ENCODE measurements at regions not wholly inside any gene's neighbourhood (a gene's known extent, or its start where the extent isn't known, plus 50 kb on each side); places are given as distances from the start of the nearest gene placed in this dataset.

GRCh38 chr6:139940741-139941729, 566.6 kb upstream of the CITED2 start:
- H4K20me1 ChIP-seq (ENCODE audit: insufficient read depth): no peaks in the 10 kb centered on the region

DNA sequence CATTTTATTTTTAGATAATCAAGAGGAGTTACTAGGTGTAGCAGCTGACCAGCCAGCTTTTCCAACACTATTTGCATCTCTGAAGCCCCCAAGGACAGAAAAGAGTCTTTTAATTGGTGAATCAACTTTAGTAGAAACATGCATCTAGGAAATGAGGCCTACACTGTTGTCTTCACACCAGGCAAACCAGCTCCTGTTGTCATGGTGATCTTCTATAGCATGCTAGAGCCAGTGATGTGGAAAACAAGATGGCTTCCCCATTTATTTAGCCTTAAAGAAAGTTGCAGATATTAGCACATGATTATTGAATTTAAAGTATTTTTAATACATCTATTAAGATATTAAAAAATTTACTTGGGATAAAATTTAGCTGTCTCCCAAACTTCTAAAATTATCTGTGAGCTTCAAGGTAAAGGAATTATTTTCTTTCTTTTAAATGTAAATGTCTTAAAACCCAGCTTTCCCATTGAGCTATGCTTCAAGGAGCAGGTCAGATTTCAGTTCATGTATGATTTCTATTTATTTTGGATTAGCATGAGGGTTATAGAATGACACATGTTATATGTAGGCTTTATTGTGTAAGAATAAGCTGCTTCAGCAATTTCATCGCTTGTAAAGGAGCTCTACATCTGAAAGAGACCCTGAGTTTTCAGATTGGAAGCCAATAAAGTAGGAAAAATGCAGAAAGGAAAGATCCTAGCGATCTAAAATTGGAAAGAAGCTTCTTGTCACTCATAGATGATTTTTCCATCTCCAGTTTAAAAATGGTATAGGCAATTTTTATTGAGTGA, 564.9 kb upstream of the CITED2 start:
- Histone ChIP-seq H3F3A (ENCODE audit: insufficient read depth, low read depth) (no peaks in the 10 kb centered on the region), H3K9me3 (ENCODE audit: insufficient read depth, low read depth) (0 out of 2 replicates have a peak, but pooled peaks cover 6% of the 10 kb centered on the region), H2AFZ (no peak overlapping the region), H3K27ac (no peak overlapping the region), H3K79me2 (ENCODE audit: low read depth) (no peaks in the 10 kb centered on the region), H3K4me2 (no peak overlapping the region), H3K27me3 (ENCODE audit: insufficient read depth, low read depth) (no peaks in the 10 kb centered on the region), H3K36me3 (ENCODE audit: low read depth) (no peaks in the 10 kb centered on the region; the same call in 1 of the 2 replicates), H4K20me1 (ENCODE audit: insufficient read depth) (no peaks in the 10 kb centered on the region), H3K4me3 (no peak overlapping the region), H3K9me2 (ENCODE audit: insufficient read depth) (no peaks in the 10 kb centered on the region), H3K4me1 (replicated peaks; ENCODE audit: insufficient read depth) (peaks cover 14% of the 10 kb centered on the region)
- no TSS peak for BruUV-seq (replicated peaks)
- intact Hi-C loops (cut with micrococcal nuclease; ENCODE audit: unreplicated experiment): no loop called here
- ChIA-PET CTCF (no interaction called here), POLR2A (ENCODE audit: unreplicated experiment) (interaction anchor here (0.7 kb wide), 1 partner anchor 1492 kb away, joined by 4 read pairs; no protein-coding TSS in a partner anchor)
- TF ChIP-seq CTCF (conservative IDR thresholded peaks at IDR 0.05): no peak
- TF ChIP-seq EZH2 (IDR thresholded peaks at IDR 0.05; ENCODE audit: low read depth): no peak
- no peak for DNase-seq

More at GRCh38 chr6:139940741-139941729, 566.6 kb upstream of the CITED2 start:
- no peak for TF ChIP-seq EZH2 (IDR thresholded peaks at IDR 0.05; ENCODE audit: low read depth)
- no peak for TF ChIP-seq CTCF (conservative IDR thresholded peaks at IDR 0.05)
- Histone ChIP-seq H3F3A (ENCODE audit: insufficient read depth, low read depth) (no peaks in the 10 kb centered on the region), H2AFZ (no peak overlapping the region), H3K4me3 (no peak overlapping the region), H3K36me3 (ENCODE audit: low read depth) (no peaks in the 10 kb centered on the region; the same call in 1 of the 2 replicates), H3K4me2 (no peak overlapping the region), H3K4me1 (replicated peaks; ENCODE audit: insufficient read depth) (peaks cover 14% of the 10 kb centered on the region), H3K27me3 (ENCODE audit: insufficient read depth, low read depth) (no peaks in the 10 kb centered on the region), H3K9me2 (ENCODE audit: insufficient read depth) (no peaks in the 10 kb centered on the region), H3K27ac (no peak overlapping the region), H3K9me3 (ENCODE audit: insufficient read depth, low read depth) (0 out of 2 replicates have a peak, but pooled peaks cover 6% of the 10 kb centered on the region), H3K79me2 (ENCODE audit: low read depth) (no peaks in the 10 kb centered on the region)
- no TSS peak for BruUV-seq (replicated peaks)
- ChIA-PET POLR2A (ENCODE audit: unreplicated experiment) (no interaction called here), CTCF (no interaction called here)
- no peak for DNase-seq
- intact Hi-C loops (cut with micrococcal nuclease; ENCODE audit: unreplicated experiment): no loop called here

DNA sequence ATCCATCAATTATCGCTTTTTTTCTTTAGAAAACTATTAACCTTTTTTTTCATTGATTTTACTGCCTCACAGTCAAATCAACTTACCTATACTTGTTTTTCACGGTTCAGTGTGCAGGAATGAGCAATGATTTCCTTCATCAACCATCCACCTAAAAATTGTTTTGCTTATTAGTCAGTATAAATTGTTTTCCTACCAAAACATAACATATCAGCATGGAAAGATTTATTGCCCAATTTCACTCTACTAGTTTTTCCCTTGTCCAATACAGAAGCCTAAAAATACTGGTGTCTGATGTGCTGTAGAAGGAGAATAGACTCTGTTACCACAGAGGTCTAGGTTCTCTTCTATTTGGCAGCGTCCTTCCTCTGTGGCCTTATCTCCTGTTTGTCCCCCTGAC, 558.2 kb upstream of the CITED2 start:
- H3K4me3 ChIP-seq: no peak overlapping the region
- H3K27ac ChIP-seq: no peak overlapping the region
- no peaks in the 10 kb centered on the region for H3K9me2 ChIP-seq (ENCODE audit: insufficient read depth)
- ChIA-PET CTCF (no interaction called here), POLR2A (ENCODE audit: unreplicated experiment) (no interaction called here)
- no TSS peak for BruUV-seq (replicated peaks)
- DNase-seq: no peak
- H2AFZ ChIP-seq: no peak overlapping the region
- H3K4me2 ChIP-seq: no peak overlapping the region
- H3K79me2 ChIP-seq (ENCODE audit: low read depth): no peaks in the 10 kb centered on the region
- no peak for TF ChIP-seq EZH2 (IDR thresholded peaks at IDR 0.05; ENCODE audit: low read depth)
- no peak for TF ChIP-seq CTCF (conservative IDR thresholded peaks at IDR 0.05)
- H3K36me3 ChIP-seq (ENCODE audit: low read depth): no peaks in the 10 kb centered on the region
- no peaks in the 10 kb centered on the region for H3F3A ChIP-seq (ENCODE audit: insufficient read depth, low read depth)
- H3K4me1 ChIP-seq (replicated peaks; ENCODE audit: insufficient read depth): no peaks in the 10 kb centered on the region; the same call in 1 of the 2 replicates
- H3K9me3 ChIP-seq (ENCODE audit: insufficient read depth, low read depth): no peaks in the 10 kb centered on the region
- intact Hi-C loops (cut with micrococcal nuclease; ENCODE audit: unreplicated experiment): no loop called here
- H3K27me3 ChIP-seq (ENCODE audit: insufficient read depth, low read depth): no peaks in the 10 kb centered on the region
- H4K20me1 ChIP-seq (ENCODE audit: insufficient read depth): no peaks in the 10 kb centered on the region

Data from PC-9 (cell line).